ENCODE measurements at regions not wholly inside any gene's neighbourhood (a gene's known extent, or its start where the extent isn't known, plus 50 kb on each side); places are given as distances from the start of the nearest gene placed in this dataset.

DNA sequence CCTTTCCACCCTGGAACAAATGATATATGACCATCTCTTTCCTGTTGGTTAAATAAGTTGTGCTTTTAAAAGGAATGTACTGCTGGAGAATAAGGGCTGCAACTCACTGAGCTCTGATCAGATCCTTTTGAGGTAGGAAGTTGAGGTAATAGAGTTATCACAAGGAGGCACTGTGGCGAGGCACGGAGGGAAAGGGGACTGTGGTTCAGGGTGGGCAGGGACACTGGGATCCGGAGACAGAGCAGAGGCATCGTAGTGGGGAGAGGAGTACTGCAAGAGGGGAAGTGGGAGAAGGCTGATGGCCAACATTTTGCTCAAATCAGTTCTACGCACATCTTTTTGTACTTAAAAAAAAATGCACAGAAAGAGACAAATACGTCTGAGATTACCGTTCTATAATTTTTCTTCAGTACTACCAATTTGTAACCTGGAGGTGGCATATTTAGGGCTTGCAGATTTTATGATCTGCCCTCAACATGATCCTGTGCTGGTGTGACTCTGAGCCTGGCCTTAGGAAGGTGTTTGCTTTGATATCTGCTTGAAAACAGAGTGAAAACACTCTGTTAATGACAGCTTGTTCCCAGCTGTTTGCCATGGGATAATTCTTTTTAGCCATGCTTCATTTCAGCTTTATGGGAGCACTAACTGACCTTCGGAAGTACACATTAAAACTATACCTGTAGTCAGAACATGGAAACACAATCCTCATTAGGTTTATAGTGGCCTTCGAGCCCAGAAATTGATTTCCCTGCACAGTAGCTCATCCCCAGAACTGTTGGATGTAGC is 168.1 kb downstream of the KCNE4 start:
- ChIA-PET CTCF (no interaction called here), POLR2A (no interaction called here)
- Histone ChIP-seq H3K9me3 (no peaks in the 10 kb centered on the region), H3K4me2 (no peak overlapping the region), H3K4me1 (peaks cover 23% of the 10 kb centered on the region), H3K4me3 (no peak overlapping the region), H3K27ac (no peak overlapping the region)
- WGBS (ENCODE audit: missing lambda C conversion rate): 87% methylated on average over 9 of the region's 9 CpGs
- FAIRE-seq (no peak), ATAC-seq (no peak), DNase-seq (ENCODE audit: low read depth in 1 of 2, low spot score in 1 of 2) (no peak)
- TF ChIP-seq BHLHE40 (IDR thresholded peaks at IDR 0.05; ENCODE audit: low read depth, low read length) (no peak), HOXB5 (CRISPR knock-in tag; IDR thresholded peaks at IDR 0.05) (no peak), EHMT2 (IDR thresholded peaks at IDR 0.05; ENCODE audit: low read depth) (no peak), ZC3H11A (IDR thresholded peaks at IDR 0.05) (no peak), TFCP2L1 (CRISPR knock-in tag; IDR thresholded peaks at IDR 0.05) (no peak), RAD21 (conservative IDR thresholded peaks at IDR 0.05 in 1 of 2, IDR thresholded peaks at IDR 0.05 in 1 of 2) (no peak), CEBPB (IDR thresholded peaks at IDR 0.05) (no peak), CBX2 (IDR thresholded peaks at IDR 0.05; ENCODE audit: borderline replicate concordance, low read depth) (no peak)
- TF ChIP-seq, protein P1, sequence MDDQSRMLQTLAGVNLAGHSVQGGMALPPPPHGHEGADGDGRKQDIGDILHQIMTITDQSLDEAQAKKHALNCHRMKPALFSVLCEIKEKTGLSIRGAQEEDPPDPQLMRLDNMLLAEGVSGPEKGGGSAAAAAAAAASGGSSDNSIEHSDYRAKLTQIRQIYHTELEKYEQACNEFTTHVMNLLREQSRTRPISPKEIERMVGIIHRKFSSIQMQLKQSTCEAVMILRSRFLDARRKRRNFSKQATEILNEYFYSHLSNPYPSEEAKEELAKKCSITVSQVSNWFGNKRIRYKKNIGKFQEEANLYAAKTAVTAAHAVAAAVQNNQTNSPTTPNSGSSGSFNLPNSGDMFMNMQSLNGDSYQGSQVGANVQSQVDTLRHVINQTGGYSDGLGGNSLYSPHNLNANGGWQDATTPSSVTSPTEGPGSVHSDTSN (IDR thresholded peaks at IDR 0.05): no peak
- TF ChIP-seq, protein P2, sequence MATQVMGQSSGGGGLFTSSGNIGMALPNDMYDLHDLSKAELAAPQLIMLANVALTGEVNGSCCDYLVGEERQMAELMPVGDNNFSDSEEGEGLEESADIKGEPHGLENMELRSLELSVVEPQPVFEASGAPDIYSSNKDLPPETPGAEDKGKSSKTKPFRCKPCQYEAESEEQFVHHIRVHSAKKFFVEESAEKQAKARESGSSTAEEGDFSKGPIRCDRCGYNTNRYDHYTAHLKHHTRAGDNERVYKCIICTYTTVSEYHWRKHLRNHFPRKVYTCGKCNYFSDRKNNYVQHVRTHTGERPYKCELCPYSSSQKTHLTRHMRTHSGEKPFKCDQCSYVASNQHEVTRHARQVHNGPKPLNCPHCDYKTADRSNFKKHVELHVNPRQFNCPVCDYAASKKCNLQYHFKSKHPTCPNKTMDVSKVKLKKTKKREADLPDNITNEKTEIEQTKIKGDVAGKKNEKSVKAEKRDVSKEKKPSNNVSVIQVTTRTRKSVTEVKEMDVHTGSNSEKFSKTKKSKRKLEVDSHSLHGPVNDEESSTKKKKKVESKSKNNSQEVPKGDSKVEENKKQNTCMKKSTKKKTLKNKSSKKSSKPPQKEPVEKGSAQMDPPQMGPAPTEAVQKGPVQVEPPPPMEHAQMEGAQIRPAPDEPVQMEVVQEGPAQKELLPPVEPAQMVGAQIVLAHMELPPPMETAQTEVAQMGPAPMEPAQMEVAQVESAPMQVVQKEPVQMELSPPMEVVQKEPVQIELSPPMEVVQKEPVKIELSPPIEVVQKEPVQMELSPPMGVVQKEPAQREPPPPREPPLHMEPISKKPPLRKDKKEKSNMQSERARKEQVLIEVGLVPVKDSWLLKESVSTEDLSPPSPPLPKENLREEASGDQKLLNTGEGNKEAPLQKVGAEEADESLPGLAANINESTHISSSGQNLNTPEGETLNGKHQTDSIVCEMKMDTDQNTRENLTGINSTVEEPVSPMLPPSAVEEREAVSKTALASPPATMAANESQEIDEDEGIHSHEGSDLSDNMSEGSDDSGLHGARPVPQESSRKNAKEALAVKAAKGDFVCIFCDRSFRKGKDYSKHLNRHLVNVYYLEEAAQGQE (IDR thresholded peaks at IDR 0.05): no peak
- TF ChIP-seq, protein P3, sequence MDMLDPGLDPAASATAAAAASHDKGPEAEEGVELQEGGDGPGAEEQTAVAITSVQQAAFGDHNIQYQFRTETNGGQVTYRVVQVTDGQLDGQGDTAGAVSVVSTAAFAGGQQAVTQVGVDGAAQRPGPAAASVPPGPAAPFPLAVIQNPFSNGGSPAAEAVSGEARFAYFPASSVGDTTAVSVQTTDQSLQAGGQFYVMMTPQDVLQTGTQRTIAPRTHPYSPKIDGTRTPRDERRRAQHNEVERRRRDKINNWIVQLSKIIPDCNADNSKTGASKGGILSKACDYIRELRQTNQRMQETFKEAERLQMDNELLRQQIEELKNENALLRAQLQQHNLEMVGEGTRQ (IDR thresholded peaks at IDR 0.05): no peak

DNA sequence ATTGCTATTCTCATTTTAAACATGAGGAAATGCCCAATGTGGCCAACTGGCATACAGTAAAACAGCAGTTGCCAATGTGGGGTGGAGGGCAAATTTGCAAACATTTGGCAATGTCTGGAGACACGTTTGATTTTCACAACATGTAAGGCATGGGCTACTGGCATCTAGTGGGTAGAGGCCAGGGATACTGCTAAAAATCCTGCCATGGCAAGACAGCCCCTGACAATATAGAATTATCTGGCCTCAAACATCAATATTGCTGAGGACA is 168.6 kb downstream of the KCNE4 start:
- TF ChIP-seq HOXB13 (CRISPR knock-in tag; IDR thresholded peaks at IDR 0.05; ENCODE audit: low read depth) (no peak), MAFK (IDR thresholded peaks at IDR 0.05; ENCODE audit: partially characterized antibody) (no peak), PHF8 (IDR thresholded peaks at IDR 0.05; ENCODE audit: borderline replicate concordance, low read depth) (no peak), TP53 (CRISPR knock-in tag; IDR thresholded peaks at IDR 0.05) (no peak), SREBF2 (IDR thresholded peaks at IDR 0.05) (no peak), NPAS2 (CRISPR knock-in tag; IDR thresholded peaks at IDR 0.05; ENCODE audit: borderline replicate concordance) (no peak)
- TF ChIP-seq, protein P4, sequence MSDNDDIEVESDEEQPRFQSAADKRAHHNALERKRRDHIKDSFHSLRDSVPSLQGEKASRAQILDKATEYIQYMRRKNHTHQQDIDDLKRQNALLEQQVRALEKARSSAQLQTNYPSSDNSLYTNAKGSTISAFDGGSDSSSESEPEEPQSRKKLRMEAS (IDR thresholded peaks at IDR 0.05): no peak
- TF ChIP-seq, protein P5, sequence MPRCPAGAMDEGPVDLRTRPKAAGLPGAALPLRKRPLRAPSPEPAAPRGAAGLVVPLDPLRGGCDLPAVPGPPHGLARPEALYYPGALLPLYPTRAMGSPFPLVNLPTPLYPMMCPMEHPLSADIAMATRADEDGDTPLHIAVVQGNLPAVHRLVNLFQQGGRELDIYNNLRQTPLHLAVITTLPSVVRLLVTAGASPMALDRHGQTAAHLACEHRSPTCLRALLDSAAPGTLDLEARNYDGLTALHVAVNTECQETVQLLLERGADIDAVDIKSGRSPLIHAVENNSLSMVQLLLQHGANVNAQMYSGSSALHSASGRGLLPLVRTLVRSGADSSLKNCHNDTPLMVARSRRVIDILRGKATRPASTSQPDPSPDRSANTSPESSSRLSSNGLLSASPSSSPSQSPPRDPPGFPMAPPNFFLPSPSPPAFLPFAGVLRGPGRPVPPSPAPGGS (IDR thresholded peaks at IDR 0.05): no peak
- TF ChIP-seq, protein P6, sequence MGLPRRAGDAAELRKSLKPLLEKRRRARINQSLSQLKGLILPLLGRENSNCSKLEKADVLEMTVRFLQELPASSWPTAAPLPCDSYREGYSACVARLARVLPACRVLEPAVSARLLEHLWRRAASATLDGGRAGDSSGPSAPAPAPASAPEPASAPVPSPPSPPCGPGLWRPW (IDR thresholded peaks at IDR 0.05): no peak
- TF ChIP-seq, protein P3 (IDR thresholded peaks at IDR 0.05): no peak
- TF ChIP-seq, protein P1 (IDR thresholded peaks at IDR 0.05): no peak
- ChIA-PET POLR2A (no interaction called here), CTCF (no interaction called here)
- FAIRE-seq (no peak), DNase-seq (ENCODE audit: low read depth in 1 of 2, low spot score in 1 of 2) (no peak), ATAC-seq (no peak)
- H3K4me3 ChIP-seq: no peak overlapping the region
- no peak overlapping the region for H3K27ac ChIP-seq
- peaks cover 23% of the 10 kb centered on the region for H3K4me1 ChIP-seq
- WGBS (ENCODE audit: missing lambda C conversion rate): 60% methylated on average over 1 of the region's 1 CpG
- no peak overlapping the region for H3K4me2 ChIP-seq
- no peaks in the 10 kb centered on the region for H3K9me3 ChIP-seq

Measured in A549 (cell line).